IMR-90 (cell line): ENCODE measurements at regions not wholly inside any gene's neighbourhood (a gene's known extent, or its start where the extent isn't known, plus 50 kb on each side); places are given as distances from the start of the nearest gene placed in this dataset.

Experiments
- BHLHE40 ChIP-seq: fragments of 150-350 bp; IDR thresholded peaks from 2 replicates; pipeline ENCODE4 v1.6.1; 2016; ENCODE audit warnings: mild to moderate bottlenecking, low read depth, low read length
- MAZ ChIP-seq: IDR thresholded peaks from 2 replicates; pipeline ENCODE4 v1.6.1; 2012; ENCODE audit warnings: low read depth, mild to moderate bottlenecking, low read length, improper control_type of control experiment, moderate library complexity, borderline replicate concordance
- MXI1 ChIP-seq: IDR thresholded peaks from 2 replicates; pipeline ENCODE4 v1.6.1; 2012; ENCODE audit warnings: low read depth, mild to moderate bottlenecking, low read length, moderate library complexity, borderline replicate concordance
- POLR2A ChIP-seq: IDR thresholded peaks from 2 replicates; pipeline ENCODE4 v1.6.1; 2012; ENCODE audit warnings: mild to moderate bottlenecking, low read depth, low read length
- RAD21 ChIP-seq: IDR thresholded peaks from 2 replicates; pipeline ENCODE4 v1.6.1; 2012; ENCODE audit warnings: low read length, improper control_type of control experiment
- RCOR1 ChIP-seq: IDR thresholded peaks from 2 replicates; pipeline ENCODE4 v1.6.1; 2012; ENCODE audit warnings: mild to moderate bottlenecking, low read length, improper control_type of control experiment; ENCODE audit not compliant: insufficient replicate concordance
- RFX5 ChIP-seq: IDR thresholded peaks from 2 replicates; pipeline ENCODE4 v1.8.0; 2012; ENCODE audit warnings: low read depth, mild to moderate bottlenecking, low read length, moderate library complexity
- SMC3 ChIP-seq: fragments of 150-350 bp; IDR thresholded peaks from 2 replicates; pipeline ENCODE4 v1.6.1; 2016; ENCODE audit warnings: low read depth, mild to moderate bottlenecking, antibody characterized with exemption, low read length, moderate library complexity
- TF ChIP-seq, protein P1 (sequence below): conservative IDR thresholded peaks from 2 replicates; pipeline ENCODE4 v1.5.1; 2012; ENCODE audit warnings: mild to moderate bottlenecking, low read depth, low read length, improper control_type of control experiment

DNA sequence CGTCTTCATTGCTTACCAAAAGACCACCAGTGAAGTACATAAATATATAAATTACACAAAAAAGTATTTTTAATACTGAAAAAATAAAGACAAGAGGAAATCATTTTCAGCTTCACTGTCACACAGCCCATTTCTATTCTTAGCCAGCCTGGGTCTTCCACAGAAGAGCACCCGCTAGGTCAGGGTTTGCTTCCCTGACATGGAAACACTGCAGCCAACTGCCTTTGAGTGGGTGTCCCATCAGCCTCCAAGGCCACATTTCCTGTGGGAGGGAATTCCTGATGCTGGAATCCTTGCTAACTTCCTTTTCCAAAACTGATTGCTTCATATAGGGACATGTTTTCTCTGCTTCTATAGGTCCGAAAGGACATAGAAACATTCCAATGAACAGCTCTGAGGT is 137.8 kb upstream of the CAV2 start:
- TF ChIP-seq RCOR1 (no peak), MAZ (no peak), POLR2A (no peak), RFX5 (no peak), MXI1 (no peak), RAD21 (no peak), SMC3 (no peak), BHLHE40 (no peak)
- TF ChIP-seq, protein P1, sequence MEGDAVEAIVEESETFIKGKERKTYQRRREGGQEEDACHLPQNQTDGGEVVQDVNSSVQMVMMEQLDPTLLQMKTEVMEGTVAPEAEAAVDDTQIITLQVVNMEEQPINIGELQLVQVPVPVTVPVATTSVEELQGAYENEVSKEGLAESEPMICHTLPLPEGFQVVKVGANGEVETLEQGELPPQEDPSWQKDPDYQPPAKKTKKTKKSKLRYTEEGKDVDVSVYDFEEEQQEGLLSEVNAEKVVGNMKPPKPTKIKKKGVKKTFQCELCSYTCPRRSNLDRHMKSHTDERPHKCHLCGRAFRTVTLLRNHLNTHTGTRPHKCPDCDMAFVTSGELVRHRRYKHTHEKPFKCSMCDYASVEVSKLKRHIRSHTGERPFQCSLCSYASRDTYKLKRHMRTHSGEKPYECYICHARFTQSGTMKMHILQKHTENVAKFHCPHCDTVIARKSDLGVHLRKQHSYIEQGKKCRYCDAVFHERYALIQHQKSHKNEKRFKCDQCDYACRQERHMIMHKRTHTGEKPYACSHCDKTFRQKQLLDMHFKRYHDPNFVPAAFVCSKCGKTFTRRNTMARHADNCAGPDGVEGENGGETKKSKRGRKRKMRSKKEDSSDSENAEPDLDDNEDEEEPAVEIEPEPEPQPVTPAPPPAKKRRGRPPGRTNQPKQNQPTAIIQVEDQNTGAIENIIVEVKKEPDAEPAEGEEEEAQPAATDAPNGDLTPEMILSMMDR, result no peak
